GM12891 (cell line): ENCODE measurements at regions not wholly inside any gene's neighbourhood (a gene's known extent, or its start where the extent isn't known, plus 50 kb on each side); places are given as distances from the start of the nearest gene placed in this dataset.

Experiments used
- POLR2A ChIP-seq: IDR thresholded peaks from 2 replicates; pipeline ENCODE4 v1.6.1; 2011; ENCODE audit warnings: low read depth, low read length, control low read depth
- TAF1 ChIP-seq: IDR thresholded peaks from 2 replicates; pipeline ENCODE4 v1.6.1; 2011; ENCODE audit warnings: low read depth, low read length, control low read depth

DNA sequence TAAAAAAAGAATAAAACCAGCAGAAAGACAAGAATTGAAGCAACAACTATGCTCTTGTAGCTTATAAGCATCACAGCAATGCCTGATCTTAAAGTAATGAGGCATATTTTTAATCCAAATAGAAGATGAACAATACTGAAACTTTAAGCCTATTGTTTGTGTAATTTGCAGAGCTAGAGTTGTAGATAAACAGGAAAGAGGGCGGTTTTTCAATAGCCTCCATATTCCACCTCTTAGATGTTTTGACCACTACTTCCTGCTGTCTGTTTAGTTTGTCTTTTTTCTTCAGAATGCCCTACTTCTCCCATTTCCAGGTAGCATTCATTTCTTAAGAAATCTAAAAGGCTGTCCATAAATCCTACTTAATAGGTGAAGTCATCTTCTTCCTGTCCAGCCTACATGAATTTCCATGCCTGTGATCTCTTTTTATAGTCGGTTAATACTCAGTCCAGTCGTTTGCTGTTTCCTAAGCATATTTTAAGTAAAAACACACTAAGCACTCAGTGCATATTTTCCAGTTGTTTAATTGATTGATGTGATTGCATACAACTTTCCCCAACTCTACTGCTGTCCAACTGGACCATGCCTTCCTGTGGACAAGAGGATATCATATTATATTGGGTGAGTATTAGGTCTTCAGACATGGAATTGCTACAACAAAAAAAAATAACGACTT is 308.1 kb downstream of the TFEC start:
- no peak for TF ChIP-seq POLR2A
- no peak for TF ChIP-seq TAF1
